GM12892 (cell line): ENCODE measurements at regions not wholly inside any gene's neighbourhood (a gene's known extent, or its start where the extent isn't known, plus 50 kb on each side); places are given as distances from the start of the nearest gene placed in this dataset.

Experiments
- POLR2A ChIP-seq: IDR thresholded peaks from 2 replicates; pipeline ENCODE4 v1.6.1; 2011; ENCODE audit warnings: low read depth, low read length, control low read depth
- POLR2AphosphoS5 ChIP-seq: IDR thresholded peaks from 2 replicates; pipeline ENCODE4 v1.6.1; 2011; ENCODE audit warnings: low read depth, low read length, control low read depth
- TAF1 ChIP-seq: IDR thresholded peaks from 2 replicates; pipeline ENCODE4 v1.6.1; 2011; ENCODE audit warnings: low read depth, mild to moderate bottlenecking, control low read depth, low read length, borderline replicate concordance

DNA sequence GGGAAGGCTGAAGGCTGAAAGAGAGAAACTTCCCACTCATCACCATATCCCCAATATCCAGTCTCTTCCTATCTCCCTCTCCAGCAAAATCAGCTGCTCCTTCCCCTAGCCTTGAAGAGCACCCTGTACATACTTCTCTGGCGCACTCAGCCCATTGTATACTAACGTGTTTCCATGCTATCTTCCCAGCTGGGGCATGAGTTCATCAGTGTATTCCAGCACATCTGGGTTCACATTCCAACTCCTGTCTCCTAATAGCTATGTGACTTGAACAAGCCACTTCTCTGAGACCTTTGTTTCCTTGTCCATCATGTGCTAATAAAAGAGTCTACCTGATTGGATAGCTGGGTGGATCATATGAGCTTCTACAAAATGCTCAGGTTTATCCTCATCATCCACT, 51.1 kb upstream of the OLIG2 start:
- no peak for TF ChIP-seq POLR2A
- no peak for TF ChIP-seq POLR2AphosphoS5
- TF ChIP-seq TAF1: no peak
